GM21515 (cell line): ENCODE measurements at regions not wholly inside any gene's neighbourhood (a gene's known extent, or its start where the extent isn't known, plus 50 kb on each side); places are given as distances from the start of the nearest gene placed in this dataset.

ENCODE experiments used
- ATAC-seq: cut with Tn5 transposase; IDR thresholded peaks from one replicate; pipeline ENCODE4 v1.9.1; 2021; ENCODE audit not compliant: unreplicated experiment

DNA sequence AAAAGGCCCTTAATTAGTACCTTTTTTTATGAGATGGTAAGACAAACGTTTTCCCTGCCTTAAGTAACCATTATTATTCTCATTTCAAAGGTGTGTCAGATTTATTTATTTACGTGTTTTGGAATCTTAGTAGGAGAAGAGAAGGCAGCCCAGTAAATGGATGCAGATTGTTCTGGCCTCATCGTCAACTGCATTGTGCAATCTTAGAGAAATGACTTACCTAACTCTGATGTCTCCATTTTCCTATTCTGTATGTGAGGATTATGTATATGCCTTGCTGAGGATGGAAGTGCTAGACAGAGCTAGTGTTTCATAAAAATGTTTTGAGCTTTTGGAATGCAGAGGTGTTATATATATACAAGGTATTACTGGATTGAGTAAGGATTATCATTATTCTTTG lies 97.0 kb upstream of the JAG1 start:
- ATAC-seq, result no peak

DNA sequence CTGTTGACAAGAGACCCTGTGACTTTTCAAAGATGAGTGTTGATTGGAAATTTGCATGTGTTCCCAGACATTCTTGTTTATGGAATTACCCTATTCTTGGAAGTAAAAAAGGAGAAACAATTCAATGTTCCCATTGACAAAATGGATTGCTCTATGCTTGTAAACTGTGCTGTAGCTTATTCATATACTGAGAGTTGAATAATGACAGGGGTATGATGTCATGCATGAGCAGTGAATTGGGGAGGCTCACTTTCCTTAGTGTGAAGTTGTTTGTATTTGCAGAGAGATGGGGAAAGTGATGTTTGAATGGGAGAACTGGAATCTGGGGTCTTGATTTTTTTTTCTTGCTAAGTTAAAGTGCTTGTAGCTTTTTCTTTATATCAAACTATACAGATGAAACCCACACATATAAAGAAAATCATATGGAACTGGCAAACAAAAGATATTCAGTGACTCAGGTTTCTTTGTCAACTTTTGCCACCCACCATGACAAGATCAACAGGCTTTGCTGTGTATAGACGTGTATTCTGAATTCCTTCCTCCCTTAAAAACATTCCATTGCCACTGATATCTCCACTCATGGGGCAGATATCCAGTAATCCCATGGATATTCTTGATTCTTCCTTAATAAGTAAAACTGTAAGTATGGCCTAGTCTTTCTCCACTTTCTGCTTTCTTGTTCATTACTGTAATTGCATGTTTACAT lies 97.8 kb upstream of the JAG1 start:
- no peak for ATAC-seq

DNA sequence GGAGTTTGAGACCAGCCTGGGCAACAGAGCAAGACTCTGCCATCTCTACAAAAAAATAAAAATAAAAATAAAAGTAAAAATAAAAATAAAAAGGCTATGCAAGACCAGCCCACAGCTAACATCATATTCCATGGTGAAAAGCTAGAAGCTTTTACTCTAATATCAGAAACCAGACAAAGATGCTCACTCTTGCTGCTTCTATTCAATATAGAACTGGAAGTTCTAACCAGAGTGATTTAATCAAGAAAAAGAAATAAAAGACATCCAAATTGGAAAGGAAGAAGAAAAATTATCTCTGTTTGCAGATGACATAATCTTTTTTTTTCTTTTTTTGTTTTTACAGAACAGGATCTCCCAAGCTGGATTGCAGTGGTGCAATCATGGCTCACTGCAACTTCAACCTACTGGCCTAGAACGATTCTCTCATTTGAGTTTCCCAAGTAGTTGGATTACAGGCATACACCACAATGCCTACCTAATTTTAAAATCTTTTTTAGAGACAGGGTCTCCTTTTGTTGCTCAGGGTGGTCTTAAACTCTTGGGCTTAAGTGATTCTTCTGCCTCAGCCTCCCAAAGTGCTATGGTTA lies 100.7 kb upstream of the JAG1 start:
- ATAC-seq, result no peak

DNA sequence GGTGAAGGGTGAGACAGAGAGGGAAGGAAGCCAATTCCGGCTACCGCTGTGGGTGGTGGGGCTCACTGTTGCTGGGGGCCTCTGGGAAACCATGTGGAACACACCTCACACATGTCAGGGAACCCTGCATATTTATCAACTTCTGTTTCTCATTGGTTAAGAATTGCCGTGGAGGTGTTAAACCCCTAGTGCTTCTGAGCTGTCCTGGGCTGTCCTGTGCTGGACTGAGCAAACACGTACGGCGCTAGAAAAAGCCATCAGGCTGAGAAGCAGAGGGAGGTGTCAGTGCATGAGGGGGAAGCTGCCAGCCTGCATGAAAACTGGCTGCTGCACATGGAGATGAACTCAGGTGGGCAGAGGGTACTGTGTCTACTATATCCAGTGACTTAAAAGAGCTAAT lies 103.9 kb upstream of the JAG1 start:
- no peak for ATAC-seq

DNA sequence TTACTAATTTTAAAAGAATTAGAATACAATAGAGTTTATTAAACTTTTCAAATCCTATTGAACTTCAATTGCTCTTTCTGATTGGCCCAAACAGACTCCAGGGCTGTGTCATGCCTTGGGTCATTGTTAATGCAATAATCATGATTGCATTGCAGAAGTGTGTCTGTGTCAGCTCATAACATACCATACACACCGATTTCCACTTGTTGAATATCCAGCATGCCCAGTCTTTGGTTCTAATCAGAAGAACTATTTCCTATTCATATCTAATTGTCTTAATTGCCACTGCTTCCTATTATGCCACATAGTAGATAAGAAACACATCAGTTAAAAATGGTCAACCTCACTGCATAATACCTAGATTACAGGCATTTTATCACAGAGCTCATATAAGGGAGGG lies 106.1 kb upstream of the JAG1 start:
- ATAC-seq, result no peak

DNA sequence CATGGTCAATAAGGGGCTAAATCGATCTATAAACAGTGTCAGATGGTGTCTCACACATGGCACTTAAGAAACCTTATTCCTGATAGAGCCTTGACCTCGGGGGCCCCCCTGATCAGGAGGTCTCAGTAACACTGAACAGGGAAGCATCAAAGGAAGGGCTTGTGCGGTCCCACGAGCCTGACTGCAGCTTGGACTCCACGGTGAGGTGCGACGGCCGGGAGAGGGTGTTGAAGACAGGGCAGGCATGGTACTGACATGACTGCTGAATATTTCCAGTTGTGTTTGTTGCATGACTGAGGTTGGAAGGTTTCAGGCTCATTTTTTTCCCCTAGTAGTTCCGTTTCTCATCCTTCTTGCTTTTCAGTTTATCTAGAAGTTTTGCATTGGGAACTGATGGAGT lies 107.1 kb upstream of the JAG1 start:
- ATAC-seq, result no peak

DNA sequence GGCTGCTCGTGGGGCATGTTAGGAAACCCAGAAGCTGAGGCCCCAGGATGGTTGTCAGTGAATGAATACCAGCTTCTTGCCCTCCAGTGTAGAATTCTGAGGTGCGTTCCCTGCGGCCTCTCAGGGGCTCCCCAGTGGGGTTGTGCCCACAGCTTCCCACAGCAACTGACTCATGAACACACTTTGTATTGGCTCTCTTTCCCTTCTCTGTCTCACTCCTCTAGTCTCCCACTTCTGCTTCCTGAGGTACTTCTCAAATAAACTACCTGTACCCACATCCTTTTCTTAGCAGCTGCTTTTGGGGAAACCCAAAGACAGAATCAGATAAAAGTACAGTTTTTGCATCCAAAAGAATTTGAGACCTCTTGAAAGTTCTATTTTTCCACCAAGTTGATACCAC lies 107.7 kb upstream of the JAG1 start:
- no peak for ATAC-seq

DNA sequence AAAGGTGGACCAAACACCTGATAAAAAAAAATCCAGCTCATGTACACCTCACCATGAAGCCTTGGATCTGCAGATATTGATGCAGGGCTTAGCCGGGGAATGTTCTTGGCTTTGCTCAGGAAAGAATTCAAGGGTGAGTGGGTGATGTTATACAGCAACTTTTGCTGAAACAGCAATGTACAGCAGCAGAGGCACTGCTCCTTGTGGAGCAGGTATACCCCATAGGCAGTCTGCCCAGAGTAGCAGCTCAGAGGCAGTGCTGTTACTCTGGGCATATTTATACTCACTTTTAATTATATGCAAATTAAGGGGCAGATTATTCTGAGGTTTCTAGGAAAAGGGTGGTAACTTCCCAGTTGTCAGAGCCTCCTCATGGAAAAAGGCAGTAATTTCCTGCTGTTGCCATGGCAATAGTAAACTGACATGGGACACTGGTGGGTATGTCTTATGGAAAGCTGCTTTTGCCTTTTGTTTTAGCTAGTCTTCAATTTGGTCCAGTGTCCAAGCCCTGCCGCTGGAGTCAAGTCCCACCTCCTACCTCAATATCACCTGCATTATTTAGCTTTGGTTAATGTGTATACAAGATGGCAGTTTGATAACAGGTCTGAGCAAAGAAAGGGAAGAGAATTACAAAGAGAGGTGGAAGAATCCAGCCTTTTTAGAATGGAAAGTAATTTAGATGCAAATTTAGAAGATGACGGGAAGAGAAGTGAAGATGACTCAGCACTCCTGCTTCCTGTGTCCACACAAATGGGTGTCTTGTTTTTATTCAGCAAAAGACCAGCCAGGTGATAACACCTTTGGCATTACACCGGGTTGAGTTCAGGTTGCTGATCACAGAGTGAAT lies 110.1 kb upstream of the JAG1 start:
- no peak for ATAC-seq

DNA sequence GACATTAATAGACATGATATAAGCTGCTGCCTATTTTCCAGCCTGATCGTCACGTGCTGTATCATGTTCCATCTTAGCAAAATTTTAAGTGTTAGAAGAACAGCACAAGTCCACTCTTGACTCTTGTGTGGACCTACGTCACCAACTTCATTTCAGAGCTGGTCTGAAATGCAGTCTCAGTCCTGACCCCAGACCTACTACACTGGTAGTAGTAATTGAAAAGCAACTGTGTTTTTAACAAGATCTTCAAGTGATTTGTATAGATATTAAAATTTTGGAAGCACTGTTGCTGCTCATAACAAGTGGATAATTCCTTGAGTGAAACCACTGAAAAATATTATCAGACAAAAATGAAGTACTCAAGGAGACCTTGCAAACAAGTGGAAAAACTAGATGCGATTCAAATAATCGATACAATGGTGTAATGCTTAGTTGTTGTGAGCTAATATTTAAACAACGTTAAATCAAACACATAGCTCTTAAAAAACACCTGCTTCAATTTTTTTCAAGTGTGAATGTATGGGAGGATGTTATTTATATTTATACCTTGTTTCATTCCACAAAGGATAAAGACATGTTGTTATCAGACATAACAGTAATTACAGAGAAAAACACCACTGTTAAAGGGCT lies 110.9 kb upstream of the JAG1 start:
- no peak for ATAC-seq

DNA sequence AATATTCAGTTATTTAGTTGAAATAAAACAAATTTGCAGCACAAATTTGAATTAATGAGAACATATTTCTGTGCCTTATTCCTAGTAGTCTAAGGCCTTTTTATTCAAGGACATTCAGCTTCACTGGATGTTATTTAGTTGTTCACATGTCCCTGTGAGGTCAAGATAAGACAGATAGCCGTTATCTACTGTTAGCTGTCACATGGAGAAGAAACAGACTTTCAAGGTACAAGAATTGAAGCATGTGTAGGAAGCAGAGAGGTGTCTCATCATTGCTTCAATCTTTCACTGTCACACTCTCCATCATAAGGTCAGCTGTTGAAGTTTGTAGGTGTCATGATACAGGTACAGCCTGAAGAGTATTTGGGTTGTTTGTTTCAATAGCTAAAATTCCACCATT lies 112.9 kb upstream of the JAG1 start:
- no peak for ATAC-seq

DNA sequence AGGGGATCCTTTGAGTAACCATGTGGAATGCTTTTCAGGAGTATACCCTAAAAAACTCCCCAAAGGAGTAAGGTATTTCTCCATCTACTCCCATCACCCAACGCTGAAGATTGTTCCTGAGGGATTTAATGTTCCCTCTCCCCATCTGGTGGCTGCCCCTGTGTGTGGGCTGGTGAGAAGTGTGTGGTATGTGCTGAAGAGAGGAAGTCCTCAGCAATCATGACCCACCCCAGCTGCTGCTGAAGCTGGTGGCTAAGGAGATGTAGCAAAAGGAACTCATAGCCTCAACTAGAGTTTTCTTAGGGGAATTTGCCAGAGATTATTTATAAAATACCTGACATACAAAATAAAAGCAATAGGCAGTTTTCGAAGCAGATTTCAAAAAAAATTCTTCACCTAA lies 114.3 kb upstream of the JAG1 start:
- ATAC-seq, result no peak

DNA sequence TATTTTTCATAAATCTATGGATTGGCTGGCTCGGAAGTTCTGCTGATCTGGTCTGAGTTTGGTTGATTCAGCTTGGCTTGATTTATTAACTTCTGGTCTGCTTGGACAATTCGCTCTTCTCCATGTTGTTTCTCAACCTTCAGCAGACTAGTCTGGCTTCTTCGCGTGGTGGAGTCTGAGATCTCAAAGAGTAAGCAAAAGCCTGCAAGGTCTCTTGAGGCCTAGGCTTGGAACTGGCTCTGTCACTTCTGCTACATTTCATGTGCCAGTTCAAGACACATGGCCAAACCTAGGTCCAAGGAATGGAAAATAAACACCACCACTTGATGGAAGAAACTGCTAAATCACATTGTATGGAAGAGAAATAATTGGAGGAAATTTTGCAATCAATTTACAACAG lies 115.1 kb upstream of the JAG1 start:
- ATAC-seq, result no peak

DNA sequence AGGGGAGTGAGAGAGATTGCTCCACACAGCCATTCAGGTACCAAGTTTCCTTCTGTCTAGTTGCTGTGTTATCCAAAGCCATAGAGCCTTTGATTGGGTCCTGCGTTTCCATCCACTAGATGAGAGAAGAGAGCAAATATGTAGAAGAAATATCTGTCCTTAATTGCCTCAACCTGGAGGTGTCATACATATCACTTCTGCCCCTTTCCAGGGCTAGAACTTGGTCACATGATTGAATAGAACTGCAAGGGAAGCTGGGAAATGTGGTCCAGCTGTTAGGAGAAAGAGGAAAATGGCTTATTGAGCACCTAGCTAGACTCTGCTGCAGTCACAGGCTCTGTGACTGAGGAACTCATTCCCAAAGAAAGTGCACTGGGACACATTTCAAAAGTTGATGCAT lies 115.6 kb upstream of the JAG1 start:
- ATAC-seq, result no peak

DNA sequence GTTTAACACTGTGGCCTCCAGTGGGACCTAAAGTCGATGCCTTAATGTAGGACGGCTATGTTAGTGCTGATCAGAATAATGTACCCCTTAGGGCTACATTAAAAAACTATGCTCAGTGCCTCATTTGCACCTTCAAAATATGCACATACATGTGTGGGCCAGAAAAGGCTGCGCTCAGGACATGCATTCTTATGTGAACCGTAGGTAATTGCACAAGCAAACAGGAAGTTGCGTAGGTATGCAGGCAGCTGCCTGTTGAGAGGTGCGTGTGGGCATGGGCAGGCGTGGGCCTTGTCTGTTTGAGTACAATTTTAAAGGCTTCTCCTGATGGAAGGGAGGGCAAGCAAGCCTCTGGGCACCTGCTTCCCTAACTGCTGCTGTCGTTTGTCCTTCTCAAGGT lies 116.2 kb upstream of the JAG1 start:
- ATAC-seq, result no peak

DNA sequence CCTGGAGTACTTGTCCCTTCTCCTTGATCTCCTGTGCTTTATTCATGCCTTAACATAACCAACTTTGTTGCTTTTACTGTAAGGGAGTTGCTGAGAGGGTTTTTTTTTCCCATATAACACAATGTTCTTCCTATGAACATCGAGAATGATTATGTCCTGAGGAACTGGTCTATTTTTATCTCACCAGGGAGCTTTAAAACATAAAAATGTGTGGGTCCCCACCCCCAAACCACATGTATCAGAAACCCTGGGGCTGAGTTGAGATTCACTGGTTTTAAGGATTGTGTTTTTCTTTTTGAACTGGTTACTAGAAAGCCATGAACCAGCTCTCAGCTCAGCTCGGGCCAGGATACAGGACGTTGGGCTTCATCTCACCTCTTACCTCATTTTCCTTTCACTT lies 118.5 kb upstream of the JAG1 start:
- no peak for ATAC-seq

DNA sequence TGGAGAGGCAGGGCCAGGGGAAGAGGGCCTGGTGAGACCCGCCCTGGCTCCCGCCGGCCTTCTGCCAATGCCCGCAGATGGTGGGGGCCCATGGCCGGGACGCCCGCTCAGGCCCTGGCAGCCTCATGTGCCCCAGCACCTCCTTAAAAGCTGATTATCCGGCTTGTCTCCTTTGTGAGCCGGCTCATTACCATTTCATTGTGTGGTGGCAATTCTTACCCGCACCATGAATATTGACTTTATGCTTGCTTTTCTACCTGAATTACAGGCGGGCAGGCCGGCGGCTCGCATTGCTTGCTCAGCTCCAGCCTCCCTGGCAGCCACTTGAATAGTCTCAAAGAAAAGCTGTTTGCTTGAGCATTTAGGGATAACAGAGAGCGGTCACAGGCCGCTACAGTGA lies 120.0 kb upstream of the JAG1 start:
- no peak for ATAC-seq

DNA sequence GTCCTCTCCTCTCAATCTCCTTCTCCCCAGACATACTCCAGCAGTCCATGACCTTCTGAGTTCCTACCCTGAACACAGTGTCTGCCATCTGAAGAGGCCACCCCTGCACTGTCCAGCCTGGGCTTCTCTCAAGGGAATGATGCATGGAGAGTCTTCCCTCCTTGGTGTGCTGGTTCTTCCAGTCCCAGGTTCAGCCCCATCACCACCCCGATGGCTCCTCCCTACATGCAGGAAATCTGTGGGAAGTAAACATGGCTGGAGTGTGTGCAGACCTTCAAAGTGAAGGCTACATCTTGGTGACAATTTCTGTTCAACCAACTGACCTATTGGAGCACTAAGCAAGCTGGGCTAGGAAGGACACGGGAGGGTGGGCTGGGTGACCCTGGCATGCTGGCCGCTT lies 121.0 kb upstream of the JAG1 start:
- no peak for ATAC-seq

DNA sequence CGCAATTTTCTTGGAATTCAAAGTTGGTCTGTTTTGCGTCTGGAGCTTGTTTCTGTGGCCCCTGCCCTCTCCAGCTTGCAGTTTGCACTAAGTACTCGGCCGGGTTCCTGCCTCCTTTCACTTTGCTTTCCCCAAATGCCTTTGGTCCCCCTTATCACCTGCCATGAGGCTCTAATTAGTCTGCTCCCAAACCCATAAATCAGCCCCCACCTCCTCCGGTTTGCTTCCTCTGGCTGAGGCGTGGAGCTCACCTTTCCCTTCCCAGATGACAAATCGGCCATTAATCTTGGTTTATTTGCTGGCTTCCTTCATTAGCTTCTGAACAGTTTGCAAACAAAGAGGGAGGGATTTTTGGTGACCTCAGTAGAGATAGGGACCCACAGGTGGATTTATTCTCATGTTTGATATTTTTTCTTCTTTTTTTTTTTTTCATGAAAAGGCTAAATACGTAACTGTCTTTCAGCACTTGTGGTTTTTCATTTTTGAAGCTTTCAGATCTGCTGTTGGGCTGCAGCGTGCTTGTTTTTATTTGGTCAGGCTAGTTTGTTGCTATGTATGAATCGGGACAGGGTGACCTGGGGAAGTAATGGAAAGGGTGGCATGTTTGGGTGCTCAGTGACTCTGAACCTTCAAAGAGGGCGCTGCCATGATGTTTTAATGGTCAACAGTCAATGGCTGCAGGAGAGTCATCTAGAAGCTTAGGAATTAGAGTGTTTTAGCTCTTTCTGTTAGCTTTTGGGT lies 121.7 kb upstream of the JAG1 start:
- no peak for ATAC-seq

DNA sequence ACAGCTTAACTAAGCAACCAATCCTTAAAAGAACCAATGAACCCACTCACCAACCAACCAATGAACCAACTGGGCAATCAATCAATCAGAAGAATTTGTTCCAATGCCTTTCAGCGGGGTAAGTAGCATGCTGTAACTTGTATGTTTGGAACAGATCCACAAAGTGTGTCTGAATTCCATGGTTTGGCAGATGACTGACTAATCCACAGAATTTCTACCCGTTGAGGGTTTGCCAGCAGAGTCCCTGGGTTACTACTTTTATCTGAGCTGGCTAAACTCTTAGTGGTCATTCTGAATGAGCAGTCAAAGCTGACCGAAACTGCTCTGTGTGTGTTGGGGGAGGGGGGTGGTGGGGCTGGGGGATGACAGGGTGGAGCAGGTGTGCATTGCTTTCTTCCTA lies 125.0 kb upstream of the JAG1 start:
- ATAC-seq, result no peak

DNA sequence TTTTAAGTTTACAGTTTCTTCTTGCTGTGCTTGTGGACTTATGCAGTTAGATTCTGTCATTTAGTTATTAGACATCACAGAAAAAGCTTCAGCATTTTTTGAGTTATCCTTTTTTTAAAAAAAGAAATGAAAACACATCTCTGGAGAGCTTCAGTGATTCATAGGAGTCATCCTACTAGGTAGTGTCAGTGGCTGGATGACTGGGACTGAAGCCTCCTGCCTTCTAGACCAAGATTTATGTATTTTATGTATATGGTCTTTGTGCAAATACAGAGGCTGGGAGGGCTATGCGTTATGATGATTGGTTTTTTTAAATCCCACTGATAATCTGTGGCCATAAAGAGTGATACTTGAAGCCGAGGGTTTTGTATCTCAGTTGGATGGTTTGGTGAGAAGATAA lies 125.9 kb upstream of the JAG1 start:
- ATAC-seq, result no peak

DNA sequence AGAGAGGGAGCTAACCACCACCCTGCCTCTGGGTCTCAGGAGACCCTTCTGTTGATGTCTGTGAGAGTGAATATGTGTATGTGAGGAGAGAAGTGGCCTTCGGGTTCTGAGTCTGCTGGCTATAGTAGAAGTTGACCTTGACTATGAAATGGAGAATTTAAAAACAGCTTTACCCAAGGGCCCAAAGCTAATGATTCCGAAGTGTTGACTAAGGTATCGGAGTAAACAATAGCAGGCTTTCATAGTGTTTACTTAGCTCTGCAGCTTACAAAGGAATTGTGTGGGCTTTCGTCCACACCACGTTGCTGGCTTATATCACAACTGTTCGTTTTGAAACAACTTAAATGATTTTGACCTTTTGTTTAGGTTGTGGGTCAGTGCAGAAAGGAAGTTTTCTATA lies 126.5 kb upstream of the JAG1 start:
- no peak for ATAC-seq
